AG04449 (cell line): ENCODE measurements at regions not wholly inside any gene's neighbourhood (a gene's known extent, or its start where the extent isn't known, plus 50 kb on each side); places are given as distances from the start of the nearest gene placed in this dataset.
A peak's percentile ranks its signal among the peaks of the same experiment; 100 is the strongest.

Experiments used
- CTCF ChIA-PET: fragments of 350-600 bp; formaldehyde crosslinking; extraction: SDS; loops from one replicate; lab custom pipeline; 2021; ENCODE audit warnings: antibody characterized with exemption; lab: Yijun Ruan, JAX
- POLR2A ChIA-PET: fragments of 400-600, 350-600 bp; formaldehyde crosslinking; extraction: SDS; loops from one replicate; lab custom pipeline; 2020; ENCODE audit warnings: antibody characterized with exemption, inconsistent platforms; lab: Yijun Ruan, JAX
- DNase-seq: peaks from one replicate; pipeline ENCODE4 v3.0.0-alpha.2; 2010; ENCODE audit warnings: low read depth, low spot score
- H3K4me3 ChIP-seq: 2 replicates; pipeline ENCODE4 v1.5.1; 2011; ENCODE audit warnings: low read depth, mild to moderate bottlenecking, control low read depth, low read length
- TF ChIP-seq, protein P1 (sequence below): IDR thresholded peaks from one replicate; pipeline ENCODE4 v1.5.1; 2011; ENCODE audit warnings: mild to moderate bottlenecking, moderate library complexity, low read length, control low read depth, inconsistent platforms; ENCODE audit not compliant: insufficient read depth; ENCODE audit errors: missing control alignments

DNA sequence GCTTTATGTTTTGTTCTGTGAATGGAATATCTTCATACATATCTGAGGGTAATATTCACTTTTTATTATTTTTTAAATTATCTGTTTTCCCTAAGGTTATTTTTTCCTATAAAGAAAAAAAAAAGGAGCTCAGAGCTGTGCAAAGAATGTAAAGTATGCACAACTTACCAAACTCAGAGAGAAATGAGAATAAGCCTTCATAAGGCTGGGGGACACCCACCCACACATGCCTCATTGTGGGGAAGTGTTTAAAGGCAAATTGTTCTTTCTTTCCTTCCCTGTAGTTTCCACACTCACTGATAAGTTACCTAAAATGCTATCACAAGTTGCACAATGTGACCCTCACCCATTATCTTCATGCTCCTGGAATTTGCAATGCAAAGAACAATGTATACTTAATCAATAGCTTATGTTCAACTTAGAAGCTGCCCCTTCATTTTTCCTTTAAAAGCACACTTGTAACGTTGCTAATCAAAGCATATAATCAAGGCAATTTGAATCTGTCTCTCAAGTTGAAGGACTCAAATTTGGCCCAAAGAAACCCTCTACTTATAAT is 108.1 kb downstream of the GNAT3 start:
- DNase-seq: no peak
- CTCF ChIA-PET: interaction anchor here (0.9 to 4.5 kb wide), 3 partner anchors 11 to 308 kb away, joined by 3 to 35 read pairs (median 7); no protein-coding TSS in a partner anchor
- TF ChIP-seq, protein P1, sequence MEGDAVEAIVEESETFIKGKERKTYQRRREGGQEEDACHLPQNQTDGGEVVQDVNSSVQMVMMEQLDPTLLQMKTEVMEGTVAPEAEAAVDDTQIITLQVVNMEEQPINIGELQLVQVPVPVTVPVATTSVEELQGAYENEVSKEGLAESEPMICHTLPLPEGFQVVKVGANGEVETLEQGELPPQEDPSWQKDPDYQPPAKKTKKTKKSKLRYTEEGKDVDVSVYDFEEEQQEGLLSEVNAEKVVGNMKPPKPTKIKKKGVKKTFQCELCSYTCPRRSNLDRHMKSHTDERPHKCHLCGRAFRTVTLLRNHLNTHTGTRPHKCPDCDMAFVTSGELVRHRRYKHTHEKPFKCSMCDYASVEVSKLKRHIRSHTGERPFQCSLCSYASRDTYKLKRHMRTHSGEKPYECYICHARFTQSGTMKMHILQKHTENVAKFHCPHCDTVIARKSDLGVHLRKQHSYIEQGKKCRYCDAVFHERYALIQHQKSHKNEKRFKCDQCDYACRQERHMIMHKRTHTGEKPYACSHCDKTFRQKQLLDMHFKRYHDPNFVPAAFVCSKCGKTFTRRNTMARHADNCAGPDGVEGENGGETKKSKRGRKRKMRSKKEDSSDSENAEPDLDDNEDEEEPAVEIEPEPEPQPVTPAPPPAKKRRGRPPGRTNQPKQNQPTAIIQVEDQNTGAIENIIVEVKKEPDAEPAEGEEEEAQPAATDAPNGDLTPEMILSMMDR: no peak
- no peak overlapping the region for H3K4me3 ChIP-seq
- POLR2A ChIA-PET: interaction anchor here (0.5 kb wide), 1 partner anchor 18 kb away, joined by 5 read pairs; no protein-coding TSS in a partner anchor

DNA sequence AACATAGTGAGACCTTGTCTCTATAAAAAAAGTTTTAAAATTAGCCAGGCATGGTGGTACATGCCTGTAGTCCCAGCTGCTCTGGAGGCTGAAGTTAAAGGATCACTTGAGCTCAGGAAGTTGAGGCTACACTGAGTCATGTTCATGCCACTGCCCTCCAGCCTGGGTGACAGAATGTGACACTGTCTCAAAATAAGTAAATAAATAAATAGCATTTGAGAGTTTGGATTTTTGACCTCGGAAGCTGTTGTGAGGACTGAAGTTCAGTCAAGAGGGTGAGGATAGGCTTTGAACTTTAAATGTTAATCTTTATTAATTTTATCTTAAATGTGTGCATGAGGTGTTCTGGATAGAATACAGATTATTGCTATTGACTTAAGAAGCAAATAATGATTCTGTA is 110.2 kb downstream of the GNAT3 start:
- ChIA-PET CTCF (interaction anchor here (0.9 to 4.5 kb wide), 4 partner anchors 9 to 342 kb away, joined by 3 to 35 read pairs (median 4); no protein-coding TSS in a partner anchor), POLR2A (no interaction called here)
- TF ChIP-seq, protein P1: no peak
- no peak overlapping the region for H3K4me3 ChIP-seq
- no peak for DNase-seq

DNA sequence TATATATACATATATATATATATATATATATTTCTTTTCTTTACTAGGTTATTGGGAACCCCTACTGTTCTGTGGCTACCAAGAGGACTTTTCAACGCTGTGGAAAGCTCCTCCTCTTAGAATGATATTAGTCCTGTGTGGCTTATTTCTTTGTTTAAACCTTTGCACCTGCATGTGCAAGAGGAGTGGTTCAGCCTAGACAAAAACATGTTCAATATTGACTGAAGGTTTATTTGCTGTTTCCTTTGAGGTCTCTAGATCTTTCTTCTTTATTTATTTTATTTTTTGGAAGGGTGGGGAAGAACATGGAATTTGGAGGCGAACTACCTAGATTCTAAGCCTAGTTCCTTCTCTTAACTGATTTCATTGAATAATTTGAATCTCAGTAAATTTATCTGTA is 118.1 kb downstream of the GNAT3 start:
- ChIA-PET POLR2A (no interaction called here), CTCF (interaction anchor here (0.9 to 8.1 kb wide), 15 partner anchors 9 to 334 kb away, joined by 3 to 74 read pairs (median 10); partner anchors contain the start of gene GNAI1)
- H3K4me3 ChIP-seq: no peak overlapping the region
- TF ChIP-seq, protein P1: no peak
- DNase-seq: no peak

DNA sequence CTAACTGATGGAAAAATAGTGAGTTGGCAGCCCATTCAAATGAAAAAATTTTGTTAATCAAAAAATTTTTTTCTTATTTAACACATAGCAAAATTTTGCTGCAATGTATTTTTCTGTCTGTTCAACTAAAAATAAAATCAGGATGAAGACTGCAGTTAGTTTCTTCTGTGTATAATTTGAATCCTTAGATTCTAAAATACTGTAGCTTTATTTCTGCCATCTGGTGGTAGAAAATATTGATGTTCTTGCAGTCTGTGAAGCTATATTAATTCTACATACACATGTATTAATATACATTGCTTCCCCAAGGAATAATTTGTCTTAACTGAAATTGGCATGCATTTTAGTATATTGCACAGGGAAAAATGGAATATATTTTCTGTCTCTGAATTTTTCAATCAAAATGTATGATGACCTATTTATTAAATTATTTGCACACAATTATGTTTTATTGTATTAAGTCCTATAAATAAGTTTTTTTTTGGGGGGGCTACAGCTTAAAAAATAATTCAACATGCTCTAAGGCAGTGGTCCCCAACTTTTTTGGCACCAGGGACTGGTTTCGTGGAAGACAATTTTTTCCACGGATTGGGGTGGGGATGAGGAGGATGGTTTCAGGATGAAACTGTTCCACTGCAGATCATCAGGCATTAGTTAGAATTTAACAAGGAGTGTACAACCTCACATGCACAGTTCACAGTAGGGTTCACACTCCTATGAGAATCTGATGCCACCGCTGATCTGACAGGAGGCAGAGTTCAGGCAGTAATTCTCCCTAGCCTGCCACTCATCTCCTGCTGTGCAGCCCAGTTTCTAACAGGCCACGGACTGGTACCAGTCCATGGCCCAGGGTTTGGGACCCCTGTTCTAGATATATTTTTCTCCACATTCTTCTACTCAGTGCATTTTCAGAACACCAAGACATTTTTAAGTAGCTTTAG is 119.4 kb downstream of the GNAT3 start:
- ChIA-PET CTCF (interaction anchor here (0.6 to 8.1 kb wide), 45 partner anchors 10 to 558 kb away, joined by 3 to 74 read pairs (median 4); partner anchors contain the start of gene GNAI1), POLR2A (interaction anchor here (0.7 to 1.2 kb wide), 2 partner anchors 258 to 983 kb away, joined by 3 to 4 read pairs; partner anchors contain the start of gene GNAI1)
- H3K4me3 ChIP-seq: no peak overlapping the region
- DNase-seq: no peak
- TF ChIP-seq, protein P1: peak; percentile 25

DNA sequence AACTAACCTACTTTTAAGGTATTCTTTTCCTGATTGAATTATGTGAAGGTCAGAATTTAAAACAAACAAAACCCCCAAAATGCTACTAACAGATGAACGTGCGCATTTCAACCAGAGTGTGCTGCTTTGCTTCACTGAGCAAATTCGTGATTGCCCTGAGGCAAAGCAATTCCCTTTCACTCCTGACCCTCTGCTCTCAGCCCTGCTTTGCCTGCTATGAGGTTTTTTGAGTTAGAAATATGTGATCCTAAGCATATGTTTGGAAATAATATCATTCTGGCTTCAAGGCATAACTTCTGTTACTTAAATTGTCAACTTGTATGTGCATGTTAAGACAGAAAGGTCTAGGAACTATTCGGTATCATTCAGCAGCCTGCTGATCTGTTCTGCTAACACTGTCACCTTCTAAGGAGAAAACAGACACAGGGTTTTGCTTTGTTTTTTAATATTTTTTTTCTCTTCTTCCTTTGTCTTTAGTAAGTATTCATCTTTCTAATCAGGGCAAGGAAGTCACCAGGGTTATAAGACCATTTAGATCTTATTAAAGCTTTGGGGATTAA is 124.2 kb downstream of the GNAT3 start:
- no peak for DNase-seq
- CTCF ChIA-PET: interaction anchor here (1.1 to 2.6 kb wide), 3 partner anchors 252 to 327 kb away, joined by 4 to 13 read pairs (median 9); partner anchors contain the start of gene GNAI1
- TF ChIP-seq, protein P1: no peak
- POLR2A ChIA-PET: no interaction called here
- no peak overlapping the region for H3K4me3 ChIP-seq
